ENCODE measurements at regions not wholly inside any gene's neighbourhood (a gene's known extent, or its start where the extent isn't known, plus 50 kb on each side); places are given as distances from the start of the nearest gene placed in this dataset.
"Not testable (repeated sequence)": the region's sequence is repeated elsewhere in the genome, so short reads cannot be mapped to it uniquely, and the experiment has no call there.

DNA sequence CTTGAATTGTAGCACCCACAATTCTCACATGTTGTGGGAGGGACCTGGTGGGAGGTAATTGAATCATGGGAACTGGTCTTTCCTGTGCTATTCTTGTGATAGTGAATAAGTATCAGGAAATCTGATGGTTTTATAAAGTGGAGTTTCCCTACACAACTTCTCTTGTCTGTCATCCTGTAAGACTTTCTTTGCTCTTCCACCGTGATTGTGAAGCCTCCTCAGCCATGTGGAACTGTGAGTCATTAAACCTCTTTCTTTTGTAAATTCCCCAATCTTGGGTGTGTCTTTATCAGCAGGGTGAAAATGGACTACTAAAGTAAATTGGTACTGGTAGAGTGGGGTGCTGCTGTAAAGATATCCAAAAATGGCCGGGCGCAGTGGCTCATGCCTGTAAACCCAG, 215.6 kb downstream of the LIG4 start:
- DNase-seq = no peak

DNA sequence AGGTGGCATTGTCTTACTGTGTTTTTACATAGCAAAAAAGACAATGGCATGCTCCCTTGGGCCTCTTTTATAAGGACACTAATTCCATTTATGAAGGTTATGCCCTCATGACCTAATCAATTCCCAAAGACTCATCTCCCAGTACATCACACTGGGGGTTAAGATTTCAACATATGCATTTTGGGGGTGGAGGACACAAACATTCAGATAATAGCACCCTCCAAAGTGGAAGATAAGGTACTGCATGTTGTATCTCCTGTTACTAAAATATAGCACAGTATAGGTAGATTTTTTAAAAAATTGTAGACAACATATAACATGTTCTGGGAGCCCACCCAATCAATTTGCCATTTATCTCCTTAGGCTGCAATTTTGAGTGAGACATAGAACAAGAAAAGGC, 221.2 kb downstream of the LIG4 start:
- no peak for DNase-seq

DNA sequence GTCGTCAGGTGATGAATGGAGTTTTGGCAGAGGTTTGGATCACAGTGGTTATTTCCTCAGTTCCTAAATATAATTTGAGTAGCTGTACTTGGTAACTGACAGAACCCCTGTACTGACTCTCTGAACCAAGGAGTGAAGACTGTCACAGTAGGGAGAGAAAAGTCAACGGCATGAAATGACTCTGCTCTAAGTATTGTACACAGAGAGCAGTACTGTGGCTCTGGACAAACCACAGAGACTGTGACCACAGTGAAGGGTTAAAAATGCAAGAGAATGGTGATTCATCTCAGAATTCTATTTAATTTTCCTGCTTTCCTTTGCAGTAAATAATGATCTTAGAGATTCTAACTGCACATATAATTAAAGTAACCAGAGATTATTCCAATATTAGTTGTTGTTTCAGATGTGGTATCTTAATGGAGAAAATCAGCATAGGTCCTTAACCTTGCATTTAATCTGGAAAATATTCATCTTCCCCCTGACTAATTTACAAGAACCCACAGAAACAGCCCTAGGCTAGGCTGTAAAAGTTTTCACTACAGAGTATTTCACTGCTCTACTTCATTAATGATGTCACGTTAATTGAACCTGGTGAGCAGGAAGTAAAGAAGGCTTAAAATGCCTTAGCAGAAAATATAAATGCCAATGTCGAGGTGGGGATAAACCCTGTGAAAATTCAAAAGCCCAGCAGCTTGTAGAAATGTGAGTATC, 221.9 kb downstream of the LIG4 start:
- DNase-seq = no peak

DNA sequence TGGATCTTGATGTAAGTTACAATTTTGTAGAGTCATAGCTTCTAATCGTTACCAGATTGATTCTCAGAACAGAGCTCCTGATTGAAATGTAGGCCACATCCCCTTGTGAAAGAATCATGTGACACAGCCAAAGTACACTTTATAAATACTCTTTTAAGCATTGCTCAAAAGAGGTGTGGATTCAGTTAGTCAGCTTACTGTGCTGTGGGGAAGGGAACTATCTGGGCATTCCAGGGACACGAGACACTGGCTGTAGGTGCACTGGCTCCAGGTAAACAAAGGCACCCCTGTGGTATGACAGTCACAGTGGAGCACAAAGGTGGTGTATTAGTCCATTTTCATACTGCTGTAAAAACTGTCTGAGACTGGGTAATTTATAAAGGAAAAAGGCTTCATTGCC, 222.8 kb downstream of the LIG4 start:
- no peak for DNase-seq

DNA sequence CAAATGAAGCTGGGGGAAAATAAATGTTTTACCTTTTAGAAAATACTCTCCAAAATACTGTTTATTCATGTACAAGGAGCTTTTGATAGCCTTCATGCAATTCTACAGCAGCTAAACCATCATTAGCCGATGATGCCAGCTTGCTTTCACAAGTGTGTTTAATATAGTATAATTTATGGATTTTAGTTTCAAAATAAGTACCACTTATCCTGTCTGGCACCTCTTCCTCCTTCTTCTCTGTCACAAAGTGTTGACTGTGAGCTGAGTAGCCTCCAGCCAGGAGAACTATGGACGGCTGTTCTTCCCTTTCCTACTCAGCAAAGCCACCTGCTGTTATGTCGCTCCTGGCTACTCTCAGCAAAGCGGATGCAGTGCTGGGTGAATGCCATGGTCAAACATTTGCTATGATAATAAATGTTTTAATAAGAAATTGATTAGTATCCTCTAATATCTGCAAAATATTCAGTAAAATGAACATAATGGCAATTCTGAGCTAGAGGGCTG, 238.2 kb downstream of the LIG4 start:
- no peak for DNase-seq

DNA sequence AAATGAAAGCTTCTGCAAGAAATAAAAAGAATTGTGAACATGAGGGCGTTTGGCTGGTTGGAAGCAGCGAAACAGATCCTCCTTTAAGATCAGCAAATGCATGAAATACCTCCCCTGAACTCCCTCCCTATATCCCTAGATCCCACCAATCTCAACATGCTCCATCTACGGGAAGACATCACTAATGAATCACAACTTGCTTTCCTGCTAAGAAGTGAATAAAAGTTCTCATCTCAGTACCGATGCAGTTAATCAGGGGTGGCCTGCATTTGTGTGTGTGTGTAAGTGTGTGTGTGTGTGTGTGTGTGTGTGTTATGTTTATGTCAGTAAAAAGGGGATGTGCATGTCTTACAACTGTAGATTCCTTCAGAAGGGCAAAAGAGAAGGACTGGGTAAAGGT, 238.7 kb downstream of the LIG4 start:
- no peak for DNase-seq

DNA sequence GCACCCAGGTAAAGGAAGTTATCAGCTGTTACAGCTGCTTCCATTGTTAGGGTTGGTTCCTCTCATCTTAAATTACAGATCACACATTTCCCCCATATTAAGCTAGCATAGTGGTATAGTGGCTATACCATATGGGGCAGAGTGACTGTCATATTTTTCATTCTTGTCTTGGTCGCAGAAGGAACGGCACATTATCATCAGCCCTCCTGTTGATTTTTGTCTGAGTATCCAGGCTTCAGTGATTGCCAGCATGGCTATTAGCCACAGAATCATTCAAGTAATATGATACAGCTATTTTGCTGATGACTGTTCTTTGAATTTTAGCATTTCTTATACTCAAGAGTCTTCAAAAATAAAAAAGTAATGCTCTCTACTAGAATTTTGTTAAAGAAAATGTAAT, 240.9 kb downstream of the LIG4 start:
- DNase-seq = no peak

DNA sequence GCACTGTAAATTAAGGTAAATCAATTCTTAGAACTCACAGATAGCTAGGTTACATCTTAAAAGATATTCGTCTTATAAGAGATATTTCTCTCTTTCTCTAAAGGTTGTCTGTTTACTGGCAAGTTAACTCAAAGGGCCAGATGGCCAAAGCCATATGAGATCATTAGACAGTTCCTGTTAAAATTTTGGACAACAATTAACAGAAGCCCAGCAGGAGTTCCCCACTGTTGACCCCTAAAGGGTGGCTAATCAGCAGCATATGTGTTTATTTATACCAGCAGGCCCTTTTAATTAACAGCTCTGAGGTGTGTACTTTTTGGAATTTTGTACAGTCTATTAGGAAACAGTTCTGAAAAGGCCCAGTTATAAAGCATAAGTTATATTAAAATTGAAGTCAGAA, 245.8 kb downstream of the LIG4 start:
- DNase-seq = no peak

DNA sequence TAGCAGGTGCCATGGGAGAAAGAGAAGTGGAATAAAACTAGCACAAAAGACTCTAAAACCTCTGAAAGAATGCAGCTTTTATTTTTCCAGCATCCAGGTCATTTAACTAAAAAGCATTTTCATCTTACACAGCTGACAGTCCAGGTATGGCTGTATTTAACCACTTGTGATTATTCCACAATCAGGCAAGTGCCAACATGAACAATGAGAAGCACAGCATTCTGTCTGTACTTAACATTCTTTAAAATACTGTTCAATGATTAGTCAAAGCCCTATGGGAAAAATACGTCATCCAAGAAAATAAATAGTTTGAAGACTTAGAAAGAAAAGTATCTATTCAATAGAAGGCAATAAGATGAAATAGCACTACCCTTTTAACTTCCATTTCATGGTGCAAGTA, 246.9 kb downstream of the LIG4 start:
- no peak for DNase-seq

DNA sequence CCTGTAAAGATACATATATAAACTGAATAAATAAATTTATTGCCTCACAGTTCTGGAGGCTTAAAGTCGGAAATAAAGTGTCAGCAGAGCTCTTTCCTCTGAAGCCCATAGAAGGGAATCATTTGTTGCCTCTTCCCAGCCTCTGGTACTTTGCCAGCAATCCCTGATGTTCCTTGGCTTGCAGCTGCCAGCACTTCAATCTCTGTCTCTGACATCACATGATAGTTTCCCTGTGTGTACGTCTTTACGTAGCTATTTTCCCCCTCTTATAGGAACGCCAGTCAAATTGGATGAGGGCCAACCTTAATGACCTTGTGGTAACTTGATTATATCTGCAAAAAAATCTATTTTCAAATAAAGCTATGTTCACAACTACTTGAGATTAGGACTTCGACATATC, 250.9 kb downstream of the LIG4 start:
- no peak for DNase-seq

DNA sequence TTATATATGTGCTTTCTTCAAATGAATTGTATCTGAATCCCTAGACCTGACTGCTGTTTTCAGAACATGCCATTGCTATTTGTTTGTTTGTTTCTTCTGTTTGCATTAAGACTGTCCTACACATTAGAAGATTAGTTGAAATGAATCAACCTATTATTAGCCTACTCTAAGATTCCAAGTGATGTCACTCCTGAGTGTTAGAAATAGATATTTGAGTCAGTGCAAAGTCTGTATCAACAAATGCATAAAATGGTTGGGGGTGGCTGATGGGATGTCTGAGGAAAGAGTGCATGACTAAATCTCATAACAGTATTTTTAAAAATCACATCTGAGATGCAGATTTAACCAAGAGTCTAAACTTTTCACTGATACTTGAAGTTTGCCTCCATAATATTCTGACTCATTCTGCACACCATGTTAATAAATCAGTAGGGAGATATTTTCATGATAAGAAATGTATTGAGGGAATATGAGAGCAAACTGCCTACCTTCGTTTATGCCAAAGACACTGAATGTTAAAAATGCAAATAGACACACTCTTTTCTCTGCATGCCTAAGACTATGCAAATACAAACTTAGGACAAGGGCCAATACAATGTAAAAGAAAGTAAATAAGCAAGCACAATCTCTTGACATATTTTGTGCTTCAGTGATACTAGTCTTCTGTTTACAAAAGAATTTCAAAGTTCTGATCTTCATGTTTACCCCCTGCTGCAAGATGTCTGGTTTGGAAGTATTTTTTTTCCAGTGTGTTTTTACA, 253.3 kb downstream of the LIG4 start:
- DNase-seq = no peak

DNA sequence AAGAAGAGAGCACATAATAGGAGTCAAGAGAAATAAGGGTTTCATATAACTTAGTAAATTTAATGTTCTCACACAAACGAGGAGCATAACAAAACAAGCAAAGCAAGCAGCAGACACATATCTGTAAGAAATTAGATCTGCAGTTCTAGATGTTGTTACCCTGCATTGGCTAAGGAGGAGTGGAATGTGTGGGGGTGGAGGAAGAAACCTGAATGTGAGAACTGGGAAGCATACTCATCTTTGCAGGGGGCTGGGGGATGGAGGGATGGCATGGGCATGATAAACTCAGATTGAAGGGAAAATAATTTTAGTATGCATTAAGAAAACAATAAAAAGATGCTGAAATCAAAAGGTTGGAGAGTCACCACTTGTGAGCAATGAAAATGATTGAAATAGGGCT, 255.0 kb downstream of the LIG4 start:
- no peak for DNase-seq

DNA sequence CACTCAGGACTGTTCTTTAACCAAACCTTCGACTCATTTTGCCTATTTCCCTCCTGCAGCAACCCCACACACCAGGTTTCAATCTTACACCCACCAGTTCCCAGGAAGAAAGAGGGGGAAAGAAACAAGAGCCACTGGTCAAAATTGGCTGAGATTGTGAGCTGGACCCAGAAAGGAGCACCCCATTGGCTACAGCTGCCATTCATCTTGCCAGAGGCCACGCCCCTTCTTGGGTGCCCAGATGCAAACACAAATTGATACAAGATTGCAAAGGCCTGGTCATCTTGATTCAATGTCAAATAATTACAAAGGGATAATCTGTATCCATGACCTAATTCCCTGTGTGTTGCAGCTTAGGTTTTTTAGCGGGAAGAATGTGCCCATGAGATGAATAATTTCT, 258.4 kb downstream of the LIG4 start:
- DNase-seq = no peak

DNA sequence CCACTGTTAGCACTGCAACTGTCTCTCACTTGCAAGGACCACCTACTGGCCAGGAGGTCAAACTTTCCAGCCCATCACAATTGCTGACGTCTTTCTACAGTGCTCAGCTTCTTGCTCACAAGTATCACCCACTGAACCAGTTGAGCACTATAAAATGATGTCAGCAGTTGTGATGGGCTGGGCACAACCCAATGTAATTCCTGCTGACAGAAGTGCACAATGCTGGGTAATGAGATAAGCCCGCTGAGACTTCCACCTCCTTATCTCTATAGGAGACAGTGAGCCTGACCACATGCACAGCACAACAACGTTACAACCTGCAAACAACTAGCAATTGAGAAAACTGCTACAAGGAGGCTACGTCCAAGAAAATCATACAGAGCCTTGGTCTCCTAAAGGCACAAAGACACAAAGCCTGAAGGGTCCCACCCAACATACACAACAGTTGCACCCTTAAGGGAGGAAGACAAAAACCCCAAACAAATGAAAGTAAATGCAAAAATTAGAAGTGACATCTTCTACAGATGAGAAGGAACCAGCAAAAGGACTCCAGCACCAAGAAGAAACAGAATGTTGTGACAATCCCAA, 273.2 kb downstream of the LIG4 start:
- no peak for DNase-seq

DNA sequence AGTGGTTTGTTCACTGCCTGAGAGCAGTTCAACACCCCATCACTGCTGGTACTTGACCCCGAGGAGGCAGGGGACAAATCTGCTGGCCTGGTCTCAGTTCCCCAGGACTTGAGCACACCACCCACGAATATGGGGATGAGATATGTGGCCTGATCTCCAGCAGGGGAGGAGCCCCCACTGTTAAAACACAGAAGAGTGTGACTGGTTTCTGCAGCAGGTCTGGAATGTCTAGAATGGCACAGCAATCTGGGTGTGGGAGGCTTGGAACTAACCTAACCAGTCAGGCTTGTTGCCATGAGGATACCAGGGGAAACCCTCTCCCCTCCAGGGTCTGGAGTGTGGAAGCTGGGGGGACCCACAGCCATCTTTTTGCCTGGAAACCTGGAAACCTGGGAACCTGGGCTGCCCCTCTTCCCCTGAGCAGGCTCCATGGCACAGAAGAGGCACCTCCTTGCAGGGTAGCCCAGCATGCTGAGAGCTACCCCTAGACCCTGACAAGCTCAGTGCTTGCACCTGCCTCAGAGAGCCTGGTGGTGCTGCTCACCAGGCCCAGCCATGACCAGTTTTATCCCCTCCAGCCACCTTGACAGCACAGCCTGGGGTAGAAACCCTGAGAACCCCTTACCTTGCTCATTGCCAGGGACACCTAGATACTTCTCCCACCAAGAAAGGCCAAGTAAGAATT, 273.8 kb downstream of the LIG4 start:
- no peak for DNase-seq

DNA sequence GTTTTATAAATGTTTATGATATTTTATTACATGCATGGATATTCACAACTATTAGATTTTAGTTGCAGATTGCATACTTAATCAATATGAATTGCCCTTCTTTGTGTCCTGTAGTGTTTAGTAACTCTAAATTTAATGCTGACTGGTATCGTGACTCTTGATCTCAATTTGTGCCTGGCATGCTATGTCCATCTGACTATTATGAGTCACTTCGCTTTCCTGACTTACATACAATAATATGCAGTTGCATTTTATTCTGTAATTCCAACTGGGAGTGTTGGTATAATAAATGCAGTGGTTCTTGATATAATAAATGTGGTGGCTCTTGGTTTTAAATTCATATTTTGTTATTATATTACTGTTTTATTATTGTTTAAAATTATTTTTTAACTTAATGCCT, 277.5 kb downstream of the LIG4 start:
- no peak for DNase-seq

DNA sequence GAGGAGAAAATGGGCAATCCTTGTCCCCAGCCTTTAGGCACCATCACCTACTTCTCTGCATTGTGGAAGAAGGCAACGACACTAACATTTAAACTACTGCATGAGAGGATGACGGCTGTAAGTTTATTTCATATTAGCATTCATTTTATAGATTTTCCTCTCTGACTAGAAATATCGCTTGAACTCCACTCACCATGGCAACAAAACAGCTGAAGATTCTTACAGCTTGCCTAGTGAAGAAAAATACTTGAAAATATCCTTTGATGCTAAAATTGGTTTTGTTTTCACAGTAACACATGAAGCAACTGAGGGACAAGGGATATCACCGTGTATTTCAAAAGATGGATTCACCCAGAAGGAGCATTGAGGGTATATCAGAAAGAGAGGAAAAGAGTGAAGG, 284.3 kb downstream of the LIG4 start:
- DNase-seq = no peak

DNA sequence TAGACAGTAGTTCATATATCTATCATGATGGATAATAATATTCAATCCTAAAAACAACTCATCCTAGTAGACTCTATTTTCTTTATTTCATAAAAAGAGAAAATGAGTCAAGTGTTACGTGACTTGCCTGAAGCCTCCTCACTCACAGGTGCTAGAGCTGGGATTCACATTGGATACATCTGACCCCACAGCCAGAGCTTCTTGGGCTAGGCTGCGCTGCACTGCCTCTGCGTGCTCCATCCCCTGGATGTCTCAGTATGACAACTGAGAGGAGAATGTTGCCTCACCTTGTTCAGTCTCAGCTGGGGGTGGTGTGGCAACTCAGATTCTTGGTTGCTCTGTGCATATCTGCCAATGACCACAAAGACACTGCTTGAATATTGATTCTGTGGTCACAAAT, 286.6 kb downstream of the LIG4 start:
- no peak for DNase-seq

DNA sequence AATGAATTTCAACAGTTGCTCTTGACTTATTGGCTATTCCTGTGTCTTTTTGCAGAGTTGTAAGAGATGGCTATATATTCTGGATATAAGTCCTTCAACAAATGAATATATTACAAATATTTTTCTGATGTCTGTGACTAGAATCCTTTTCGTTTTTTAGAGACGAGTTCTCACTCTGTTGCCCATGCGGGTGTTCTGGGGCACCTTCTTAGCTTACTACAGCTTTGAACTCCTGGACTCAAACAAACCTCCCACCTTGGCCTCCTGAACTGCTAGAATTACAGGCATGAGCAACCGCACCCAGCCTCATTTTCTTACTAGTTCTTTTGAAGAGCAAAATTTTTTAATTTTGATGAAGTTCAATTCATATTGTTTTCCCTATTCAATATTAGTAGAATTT, 287.8 kb downstream of the LIG4 start:
- DNase-seq = no peak

DNA sequence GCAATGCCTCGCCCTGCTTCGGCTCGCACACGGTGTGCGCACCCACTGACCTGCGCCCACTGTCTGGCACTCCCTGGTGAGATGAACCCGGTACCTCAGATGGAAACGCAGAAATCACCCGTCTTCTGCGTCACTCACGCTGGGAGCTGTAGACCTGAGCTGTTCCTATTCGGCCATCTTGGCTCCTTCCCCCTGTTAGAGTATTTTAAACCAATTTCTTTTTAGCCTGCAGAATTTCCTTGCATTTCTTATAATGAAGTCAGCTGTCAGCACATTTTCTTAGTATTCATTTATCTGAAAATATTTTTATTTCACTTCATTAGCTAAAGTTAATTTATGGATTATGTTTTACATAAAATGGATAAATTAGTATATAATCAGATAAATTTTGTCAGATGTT, 288.8 kb downstream of the LIG4 start:
- DNase-seq = not testable (repeated sequence)

DNA sequence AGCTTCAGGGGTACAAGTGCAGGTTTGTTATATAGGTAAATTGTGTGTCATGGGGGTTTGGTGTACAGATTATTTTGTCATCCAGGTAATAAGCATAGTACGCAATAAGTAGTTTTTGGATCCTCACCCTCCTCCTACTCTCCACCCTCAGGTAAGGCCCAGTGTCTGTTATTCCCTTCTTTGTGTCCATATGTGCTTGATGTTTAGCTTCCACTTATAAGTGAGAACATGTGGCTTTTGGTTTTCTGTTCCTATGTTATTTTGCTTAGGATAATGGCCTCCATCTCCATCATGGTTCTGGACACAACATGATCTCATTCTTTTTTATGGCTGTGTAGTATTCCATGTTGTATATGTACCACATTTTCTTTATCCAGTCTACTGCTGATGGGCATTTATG, 298.4 kb downstream of the LIG4 start:
- not testable (repeated sequence) for DNase-seq

DNA sequence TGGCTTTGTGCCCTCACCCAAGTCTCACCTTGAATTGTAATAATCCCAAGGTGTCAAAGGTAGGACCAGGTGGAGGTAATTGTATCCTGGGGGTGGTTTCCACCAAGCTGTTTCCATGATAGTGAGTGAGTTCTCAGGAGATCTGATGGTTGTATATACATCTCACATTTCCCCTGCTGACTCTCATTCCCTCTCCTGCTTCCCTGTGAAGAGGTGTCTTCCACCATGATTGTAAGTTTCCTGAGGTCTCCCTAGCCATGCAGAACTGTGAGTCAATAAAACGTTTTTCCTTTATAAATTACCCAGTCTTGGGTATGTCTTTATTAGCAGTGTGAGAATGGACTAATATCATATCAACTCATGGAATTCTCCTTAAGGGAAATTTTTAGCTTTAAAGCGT, 302.6 kb downstream of the LIG4 start:
- no peak for DNase-seq

DNA sequence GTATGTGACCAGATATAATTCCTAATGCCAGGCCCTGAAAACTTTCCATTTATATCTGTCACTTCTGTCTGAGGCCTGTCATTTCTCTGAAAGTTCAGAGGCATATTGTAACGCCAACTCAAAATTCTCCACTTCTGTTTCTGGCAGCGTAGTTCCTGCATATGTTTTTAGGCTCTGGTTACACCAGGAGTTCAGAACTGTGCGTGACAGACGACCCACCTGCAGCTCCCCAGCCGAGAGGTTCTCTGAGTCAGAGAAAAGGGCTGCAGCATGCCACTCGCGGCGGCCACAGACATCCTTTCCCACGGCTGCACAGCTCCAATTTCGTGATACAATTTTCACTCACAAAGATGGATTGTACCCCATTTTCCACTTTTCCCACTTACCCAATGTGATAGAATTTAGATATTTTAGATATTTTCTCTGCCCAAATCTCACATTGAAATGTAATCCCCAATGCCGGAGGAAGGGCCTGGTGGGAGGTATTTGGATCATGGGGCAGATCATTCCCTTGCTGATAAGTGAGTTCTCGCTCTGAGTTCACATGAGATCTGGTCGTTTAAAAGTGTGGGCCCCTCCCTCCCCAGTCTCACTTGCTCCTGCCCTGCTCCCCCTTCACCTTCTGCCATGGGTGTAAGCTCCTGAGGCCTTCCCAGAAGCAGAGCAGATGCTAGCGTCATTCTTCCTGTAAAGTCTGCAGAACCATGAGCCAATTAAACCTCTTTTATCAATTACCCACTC, 308.1 kb downstream of the LIG4 start:
- DNase-seq = no peak

Measured in left hindlimb (tissue), 1 donor.